Cardiac fibroblast (primary cell): ENCODE measurements at regions not wholly inside any gene's neighbourhood (a gene's known extent, or its start where the extent isn't known, plus 50 kb on each side); places are given as distances from the start of the nearest gene placed in this dataset.
A peak's percentile ranks its signal among the peaks of the same experiment; 100 is the strongest.

ENCODE experiments used
- DNase-seq, 2 donors: peaks; one replicate each; pipeline versions ENCODE4 v3.0.0 to v3.0.0-alpha.2; 2010; ENCODE audit warnings: low read depth in 2 of 2
- H3K4me3 ChIP-seq, 2 donors: replicated peaks in 1 of 2; 1 replicate in 1 of 2; 2 replicates in 1 of 2; pipeline ENCODE4 v1.5.1; 2011; ENCODE audit warnings: low read depth in 2 of 2, low read length in 2 of 2, mild to moderate bottlenecking in 2 of 2, moderate library complexity in 1 of 2
- CTCF ChIP-seq: IDR thresholded peaks from one replicate; pipeline ENCODE4 v1.5.1; 2011; ENCODE audit warnings: low read depth, mild to moderate bottlenecking, low read length, inconsistent platforms

- TF ChIP-seq CTCF, result no peak
- H3K4me3 ChIP-seq, result no peak overlapping the region
- no peak for DNase-seq
Observed at GRCh38 chr6:141439513-141439912, 693.2 kb upstream of the GJE1 start.

GRCh38 chr6:141437685-141438084 lies 695.0 kb upstream of the GJE1 start:
- H3K4me3 ChIP-seq, result no peak overlapping the region
- no peak for DNase-seq
- TF ChIP-seq CTCF, result no peak

- TF ChIP-seq CTCF, result no peak
- DNase-seq, result no peak
- no peak overlapping the region for H3K4me3 ChIP-seq
Observed at GRCh38 chr6:141437011-141437410, 695.7 kb upstream of the GJE1 start.

- no peak overlapping the region for H3K4me3 ChIP-seq
- no peak for DNase-seq
- no peak for TF ChIP-seq CTCF
Observed at GRCh38 chr6:141426400-141426980, 706.2 kb upstream of the GJE1 start.

GRCh38 chr6:141421378-141421777 lies 711.3 kb upstream of the GJE1 start:
- peak; percentile 74 to 88 for DNase-seq
- H3K4me3 ChIP-seq, result no peak overlapping the region
- no peak for TF ChIP-seq CTCF

- TF ChIP-seq CTCF, result no peak
- no peak overlapping the region for H3K4me3 ChIP-seq
- no peak for DNase-seq
Observed at GRCh38 chr6:141418076-141418475, 714.6 kb upstream of the GJE1 start.

- peak in 1 of 2 donors; percentile 55 for DNase-seq
- H3K4me3 ChIP-seq, result no peak overlapping the region
- TF ChIP-seq CTCF, result no peak
Observed at GRCh38 chr6:141415896-141416295, 716.8 kb upstream of the GJE1 start.
